Caki2 (cell line): ENCODE measurements at regions not wholly inside any gene's neighbourhood (a gene's known extent, or its start where the extent isn't known, plus 50 kb on each side); places are given as distances from the start of the nearest gene placed in this dataset.

Source experiments
- DNase-seq: peaks from one replicate; pipeline ENCODE4 v3.0.0-alpha.2; 2015; ENCODE audit warnings: low read depth
- in situ Hi-C: cut with HindIII; loops from 2 replicates; pipeline ENCODE4 v1.10.0; 2016; ENCODE audit warnings: low sequenced_read_pairs, low pct_unique_long_range_greater_than_20kb, mixed read lengths

DNA sequence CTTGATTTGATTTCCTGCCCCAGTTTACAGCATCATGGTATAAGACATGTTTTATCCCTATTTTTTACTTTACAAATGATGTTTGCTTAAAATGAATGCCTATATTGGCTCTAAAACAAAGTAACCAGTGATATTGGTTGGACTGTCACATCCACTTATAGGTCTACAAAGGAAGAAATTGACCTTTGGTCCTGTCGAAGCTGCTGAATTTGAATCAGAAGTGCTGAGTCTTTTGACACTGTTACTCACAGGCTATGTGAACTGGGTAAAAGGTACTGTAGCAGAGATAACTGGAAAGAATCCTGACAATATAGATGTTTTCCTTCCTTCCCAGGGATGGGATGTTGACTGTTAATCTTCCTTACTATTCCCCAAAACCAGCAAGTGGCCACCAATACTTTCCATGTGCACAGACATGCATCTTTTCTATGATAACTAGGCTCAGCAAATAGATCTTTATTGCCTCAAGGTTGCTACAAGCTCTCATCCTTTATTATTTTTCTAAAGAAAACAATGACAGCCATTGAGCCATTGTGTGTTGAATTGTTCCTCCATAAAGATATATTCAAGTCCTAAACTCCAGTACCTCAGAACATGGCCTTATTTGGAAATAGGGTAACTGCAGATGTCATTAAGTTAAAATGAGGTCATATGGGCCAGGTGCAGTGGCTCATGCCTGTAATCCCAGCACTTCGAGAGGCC, 175.9 kb upstream of the NR5A2 start:
- no peak for DNase-seq
- in situ Hi-C loops: no loop called here

DNA sequence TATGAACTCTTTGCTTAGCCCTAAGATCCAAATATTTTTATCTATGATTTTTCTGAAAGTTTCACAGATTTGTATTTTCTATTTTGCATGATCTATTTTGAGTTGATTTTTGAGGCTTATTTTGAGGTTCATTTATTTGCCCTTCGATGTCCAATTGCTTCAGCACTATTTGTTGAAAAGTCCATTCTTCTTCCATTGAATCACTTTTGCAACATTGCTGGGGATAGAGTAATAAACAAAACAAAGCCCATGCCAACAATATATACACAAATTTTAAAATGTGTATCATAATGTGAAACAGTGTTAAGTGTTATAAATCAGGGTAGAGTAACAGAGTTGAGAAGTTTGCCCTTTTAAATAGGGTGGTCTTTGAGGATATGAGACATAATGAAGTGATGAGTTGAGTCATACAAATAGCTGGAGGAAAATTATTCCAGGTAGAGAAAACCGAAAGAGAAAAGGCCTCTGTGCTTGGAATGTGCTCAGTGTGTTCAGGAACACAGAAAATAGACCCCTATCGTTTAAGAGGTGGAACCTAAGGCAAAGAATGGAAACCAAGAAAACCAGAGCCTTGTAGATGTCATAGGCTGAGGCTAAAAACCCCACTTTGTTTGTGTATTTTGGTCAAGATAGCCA, 172.7 kb upstream of the NR5A2 start:
- in situ Hi-C loops: no loop called here
- DNase-seq: no peak

DNA sequence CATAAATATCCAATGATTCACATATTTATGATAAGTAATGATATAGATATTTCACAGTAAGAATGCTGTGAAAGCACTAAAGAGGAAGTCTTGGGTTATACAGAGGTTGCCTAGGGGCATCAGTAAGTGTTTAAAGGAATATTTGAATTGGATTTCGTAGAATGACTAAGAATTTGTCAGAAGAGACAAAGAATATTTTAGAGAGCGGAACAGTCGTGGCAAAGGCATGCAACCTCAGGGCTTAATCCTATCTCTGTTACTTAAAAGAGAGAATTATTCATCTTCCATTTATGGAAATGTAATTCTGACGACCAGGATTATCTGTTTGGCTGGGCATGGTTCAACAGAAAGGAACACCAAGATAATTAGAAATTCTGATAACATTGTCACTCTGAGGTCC, 171.9 kb upstream of the NR5A2 start:
- in situ Hi-C loops: no loop called here
- peak; percentile 8 for DNase-seq

DNA sequence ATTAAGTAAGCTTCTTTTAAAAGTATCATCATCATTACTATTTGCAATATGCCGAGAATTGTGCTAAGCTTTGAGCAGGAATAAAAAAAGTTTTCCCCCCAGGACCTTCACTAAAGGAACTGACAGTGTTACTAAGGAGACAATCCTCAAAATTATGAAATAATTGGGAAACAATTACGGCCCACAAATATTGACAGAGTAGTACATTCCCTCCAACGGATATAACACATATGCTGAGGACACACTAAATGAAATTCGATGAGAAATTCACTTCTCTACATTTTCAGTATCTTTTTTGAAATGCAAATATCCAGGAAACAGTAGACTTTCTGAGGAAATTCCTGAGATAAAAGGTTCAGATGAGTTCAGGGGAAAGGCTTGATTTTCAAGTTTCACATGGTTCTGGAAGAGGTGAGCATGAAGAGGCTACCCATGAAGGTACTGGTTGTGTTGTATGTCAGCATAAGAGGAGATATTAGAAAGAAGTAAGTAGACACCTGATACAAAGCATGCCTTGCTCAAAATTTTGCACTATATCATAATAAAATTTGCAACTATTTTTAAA, 171.2 kb upstream of the NR5A2 start:
- in situ Hi-C loops: no loop called here
- no peak for DNase-seq

DNA sequence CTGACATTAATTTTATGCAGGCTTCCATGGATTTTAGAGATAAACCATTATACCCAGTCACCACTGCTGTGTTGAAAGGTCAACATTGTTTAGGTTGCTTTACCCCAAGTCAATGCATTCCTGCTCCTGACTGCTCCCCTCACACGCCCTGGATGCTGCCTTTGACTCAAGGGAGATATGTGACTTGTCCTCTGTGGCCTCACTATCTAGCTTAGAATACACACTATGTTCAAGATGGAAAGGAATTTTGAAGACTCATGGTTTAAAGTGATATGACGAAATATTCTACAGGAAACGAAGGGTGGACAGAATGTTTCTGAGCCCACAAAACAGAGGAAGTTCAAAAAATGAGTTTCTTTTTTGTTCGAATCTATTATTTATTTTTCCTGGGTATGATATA, 170.4 kb upstream of the NR5A2 start:
- in situ Hi-C loops: no loop called here
- DNase-seq: no peak

DNA sequence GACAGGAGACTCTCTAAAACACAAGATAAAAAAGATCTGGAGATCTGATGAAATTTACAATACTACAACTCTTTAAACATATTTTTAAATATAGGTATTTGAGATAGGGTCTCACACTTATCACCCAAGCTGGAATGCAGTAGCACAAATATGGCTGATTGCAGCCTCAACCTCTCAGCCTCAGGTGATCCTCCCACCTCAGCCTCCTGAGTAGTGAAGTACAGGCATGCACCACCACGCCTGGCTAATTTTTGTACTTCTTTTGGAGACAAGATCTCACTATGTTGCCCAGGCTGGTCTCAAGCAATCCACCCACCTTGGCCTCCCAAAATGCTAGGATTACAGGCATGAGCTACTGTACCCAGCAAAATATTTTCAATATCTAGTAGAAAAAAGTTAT, 170.0 kb upstream of the NR5A2 start:
- no peak for DNase-seq
- in situ Hi-C loops: no loop called here

DNA sequence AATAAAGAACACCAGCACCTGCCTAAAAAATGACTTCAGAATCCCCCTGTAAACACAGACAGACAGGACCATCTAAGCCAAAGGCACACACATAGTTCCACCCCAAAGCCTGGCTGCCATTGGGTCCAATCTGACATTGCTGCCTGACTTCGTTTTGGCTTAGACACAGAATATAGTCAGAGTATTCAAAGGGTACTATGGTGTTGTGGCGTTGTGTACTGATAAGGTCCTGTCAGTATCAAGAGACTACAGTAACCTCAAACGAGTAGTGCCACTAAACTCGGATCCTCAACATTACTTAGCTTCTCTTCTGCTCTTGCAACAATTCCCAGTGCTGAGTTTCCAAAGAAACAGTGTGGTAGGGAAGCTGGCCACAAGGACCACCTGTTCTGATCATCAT, 169.3 kb upstream of the NR5A2 start:
- in situ Hi-C loops: no loop called here
- no peak for DNase-seq

DNA sequence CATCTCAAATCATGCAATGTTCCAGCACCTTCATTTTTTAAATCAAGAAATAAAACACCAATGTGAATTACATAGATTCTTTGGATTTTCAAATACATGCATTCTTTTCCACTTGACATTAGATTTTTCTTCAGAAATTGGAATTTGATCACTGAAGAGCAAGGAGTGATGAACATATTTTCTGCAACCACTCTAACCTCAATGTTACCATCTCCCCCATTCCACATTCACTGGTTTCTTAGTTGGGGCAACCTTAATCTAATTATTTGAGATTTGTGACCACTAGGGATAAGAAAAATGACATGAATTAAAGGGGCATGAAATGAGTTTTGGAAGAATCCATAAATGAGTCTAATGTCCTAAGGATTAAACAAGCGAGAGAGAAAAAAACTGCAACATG, 168.7 kb upstream of the NR5A2 start:
- in situ Hi-C loops: no loop called here
- DNase-seq: no peak

DNA sequence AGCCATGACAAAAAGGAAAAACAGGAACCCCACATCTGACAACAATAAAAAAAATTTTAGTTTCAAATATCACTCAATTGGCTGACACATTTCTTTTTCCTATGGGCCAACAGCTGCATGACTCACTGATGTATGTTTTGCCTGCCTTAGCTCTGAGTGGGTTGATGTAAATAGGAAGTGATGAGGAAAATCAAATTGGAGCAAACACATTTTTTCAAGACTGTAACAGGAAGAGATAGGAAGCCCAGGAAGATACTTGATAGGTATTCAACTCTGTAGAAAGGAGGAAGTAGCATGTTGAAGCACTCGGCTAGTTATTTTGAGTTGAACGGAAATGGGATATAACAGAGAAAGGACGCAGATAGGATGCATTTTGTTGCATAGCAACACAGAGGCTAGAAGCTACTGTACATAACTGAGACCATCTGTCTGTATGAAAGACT, 168.0 kb upstream of the NR5A2 start:
- DNase-seq: no peak
- in situ Hi-C loops: no loop called here

DNA sequence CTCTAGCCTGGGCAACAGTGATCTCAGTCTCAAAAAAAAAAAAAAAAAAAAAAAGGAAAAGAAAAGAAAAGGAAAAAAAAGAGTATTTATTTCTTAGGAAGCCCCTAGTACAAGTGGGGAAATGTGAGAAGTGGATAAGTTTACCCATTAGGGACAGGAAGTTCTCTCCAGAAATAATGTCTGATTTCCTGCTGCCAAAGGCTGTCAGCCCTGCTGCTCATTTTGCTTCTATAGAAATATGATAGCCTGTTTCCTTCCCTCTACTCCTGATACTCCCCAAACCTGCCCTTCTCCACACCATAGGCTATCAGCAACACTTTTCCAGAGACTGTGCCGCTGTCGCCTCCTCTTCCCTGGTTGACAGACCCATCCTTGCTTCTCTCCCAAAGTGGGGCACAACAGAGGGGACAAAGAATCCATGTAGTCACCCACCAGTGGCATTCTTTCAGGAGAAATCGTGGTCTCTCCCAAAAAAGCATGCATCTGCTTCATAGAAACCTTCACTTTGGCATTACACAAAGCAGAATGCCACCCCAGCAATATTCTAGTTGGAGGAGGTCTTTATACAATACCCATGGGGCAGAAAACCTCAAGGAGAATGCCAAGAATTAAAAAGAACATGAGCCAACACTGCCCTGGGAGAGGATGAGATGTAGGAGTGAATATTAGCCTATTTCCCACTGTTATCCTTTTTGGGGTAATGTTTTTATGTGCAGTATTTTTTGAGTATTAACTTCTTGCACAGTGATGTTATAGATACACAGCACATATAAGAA, 166.3 kb upstream of the NR5A2 start:
- DNase-seq: no peak
- in situ Hi-C loops: no loop called here

DNA sequence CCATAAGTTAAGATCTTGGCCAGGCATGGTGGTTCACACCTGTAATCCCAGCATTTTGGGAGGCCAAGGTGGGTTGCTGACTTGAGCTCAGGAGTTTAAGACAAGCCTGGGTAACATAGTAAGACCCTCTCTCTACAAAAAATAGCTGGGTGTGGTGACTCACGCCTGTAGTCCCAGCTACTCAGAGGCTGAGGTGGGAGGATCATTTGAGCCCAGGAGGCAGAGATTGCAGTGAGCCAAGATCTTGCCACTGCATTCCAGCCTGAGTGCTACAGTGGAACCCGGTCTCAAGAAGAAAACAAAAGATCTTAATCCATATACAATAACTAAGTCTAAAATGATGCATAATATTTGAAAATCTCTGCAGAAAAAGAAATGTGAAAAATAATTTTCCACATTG, 165.5 kb upstream of the NR5A2 start:
- no peak for DNase-seq

DNA sequence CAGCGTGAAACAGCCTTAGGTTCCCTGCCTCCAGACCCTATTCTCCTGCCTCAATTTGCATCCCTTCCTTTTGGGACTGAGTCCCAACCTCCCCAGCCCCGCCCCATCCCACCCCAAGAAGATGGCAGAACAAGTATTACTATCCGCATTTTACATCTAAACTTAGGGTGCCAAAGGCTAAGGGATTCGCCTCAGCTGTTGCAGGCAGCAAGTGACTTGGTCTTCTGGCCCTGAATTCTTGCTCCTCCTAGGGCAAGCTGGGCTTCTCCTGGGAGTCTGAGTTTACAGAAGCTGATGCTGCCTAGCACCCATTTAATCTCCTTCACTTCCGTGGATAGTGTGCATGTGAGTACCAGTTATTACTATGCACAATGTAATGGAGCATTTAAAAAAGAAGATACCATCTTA, 161.3 kb upstream of the NR5A2 start:
- in situ Hi-C loops: no loop called here
- DNase-seq: no peak

More for the DNA sequence above, 165.5 kb upstream of the NR5A2 start:
- in situ Hi-C loops: no loop called here

DNA sequence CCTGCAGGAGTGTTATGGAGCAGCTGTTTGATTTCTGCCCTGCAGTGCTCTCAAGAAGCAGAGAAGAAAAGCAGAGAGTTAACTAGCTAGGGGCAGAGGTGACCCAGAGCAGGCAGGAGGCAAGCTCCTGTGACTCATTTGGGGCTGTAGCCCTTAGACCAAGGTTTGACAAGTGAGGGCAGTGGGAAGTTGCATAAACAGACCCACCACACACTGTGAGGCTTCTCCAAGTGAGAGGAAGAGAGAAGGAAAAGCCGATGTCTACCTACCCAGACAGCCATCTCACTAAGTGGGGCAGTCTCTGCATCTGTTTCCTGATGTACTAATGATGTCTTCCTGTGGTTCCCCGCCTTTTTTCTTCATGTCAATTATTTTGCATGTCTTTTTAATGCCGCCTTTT, 159.9 kb upstream of the NR5A2 start:
- DNase-seq: no peak
- in situ Hi-C loops: no loop called here

DNA sequence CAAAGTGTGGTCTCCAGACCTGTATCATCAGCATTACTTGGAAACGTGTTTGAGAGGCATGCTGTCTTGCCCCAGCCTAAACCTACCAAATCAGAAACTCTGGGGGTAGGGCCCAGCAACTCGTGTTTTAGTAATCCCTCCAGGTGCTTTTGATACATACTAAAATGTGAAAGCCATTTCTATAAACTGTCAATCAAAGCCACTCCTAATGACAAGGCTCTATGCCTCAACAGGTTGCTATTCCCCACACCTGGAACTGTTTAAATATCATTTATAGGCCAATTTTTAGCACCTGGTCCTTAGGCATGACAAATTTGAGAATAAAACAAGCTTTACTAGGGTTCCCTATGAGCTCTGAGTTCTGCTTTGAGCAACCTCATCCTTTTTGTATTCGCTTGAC, 158.7 kb upstream of the NR5A2 start:
- in situ Hi-C loops: no loop called here
- DNase-seq: no peak

DNA sequence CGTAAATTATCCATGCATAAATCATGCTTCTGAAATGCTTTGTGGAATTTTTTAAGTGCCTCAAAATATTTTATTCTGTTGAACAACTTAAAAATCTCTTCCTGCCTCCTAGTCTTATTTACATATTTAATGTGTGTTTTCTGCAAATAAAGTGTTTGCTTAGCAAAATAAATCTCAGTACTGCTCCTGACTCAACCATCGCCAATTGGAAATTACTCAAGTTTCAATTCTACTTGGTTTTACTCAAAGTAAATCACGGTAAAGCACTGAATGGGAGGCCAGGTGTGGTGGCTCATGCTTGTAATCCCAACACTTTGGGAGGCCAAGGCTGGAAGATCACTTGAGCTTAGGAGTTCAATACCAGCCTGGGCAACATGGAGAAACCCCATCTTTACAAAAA, 152.2 kb upstream of the NR5A2 start:
- in situ Hi-C loops: no loop called here
- DNase-seq: no peak

DNA sequence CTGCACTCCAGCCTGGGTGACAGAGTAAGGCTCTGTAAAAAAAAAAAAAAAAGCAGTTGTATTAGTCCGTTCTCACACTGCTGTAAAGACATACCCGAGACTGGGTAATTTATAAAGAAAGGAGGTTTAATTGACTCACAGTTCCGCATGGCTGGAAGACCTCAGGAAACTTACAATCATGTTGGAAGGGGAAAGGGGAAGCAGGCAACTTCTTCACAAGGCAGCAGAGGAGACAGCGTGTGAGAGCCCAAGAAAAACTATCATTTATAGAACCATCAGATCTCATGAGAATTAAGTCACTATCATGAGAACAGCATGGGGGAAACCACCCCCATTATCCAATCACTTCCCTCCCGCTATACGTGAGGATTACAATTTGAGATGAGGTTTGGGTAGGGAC, 151.7 kb upstream of the NR5A2 start:
- in situ Hi-C loops: no loop called here
- no peak for DNase-seq

DNA sequence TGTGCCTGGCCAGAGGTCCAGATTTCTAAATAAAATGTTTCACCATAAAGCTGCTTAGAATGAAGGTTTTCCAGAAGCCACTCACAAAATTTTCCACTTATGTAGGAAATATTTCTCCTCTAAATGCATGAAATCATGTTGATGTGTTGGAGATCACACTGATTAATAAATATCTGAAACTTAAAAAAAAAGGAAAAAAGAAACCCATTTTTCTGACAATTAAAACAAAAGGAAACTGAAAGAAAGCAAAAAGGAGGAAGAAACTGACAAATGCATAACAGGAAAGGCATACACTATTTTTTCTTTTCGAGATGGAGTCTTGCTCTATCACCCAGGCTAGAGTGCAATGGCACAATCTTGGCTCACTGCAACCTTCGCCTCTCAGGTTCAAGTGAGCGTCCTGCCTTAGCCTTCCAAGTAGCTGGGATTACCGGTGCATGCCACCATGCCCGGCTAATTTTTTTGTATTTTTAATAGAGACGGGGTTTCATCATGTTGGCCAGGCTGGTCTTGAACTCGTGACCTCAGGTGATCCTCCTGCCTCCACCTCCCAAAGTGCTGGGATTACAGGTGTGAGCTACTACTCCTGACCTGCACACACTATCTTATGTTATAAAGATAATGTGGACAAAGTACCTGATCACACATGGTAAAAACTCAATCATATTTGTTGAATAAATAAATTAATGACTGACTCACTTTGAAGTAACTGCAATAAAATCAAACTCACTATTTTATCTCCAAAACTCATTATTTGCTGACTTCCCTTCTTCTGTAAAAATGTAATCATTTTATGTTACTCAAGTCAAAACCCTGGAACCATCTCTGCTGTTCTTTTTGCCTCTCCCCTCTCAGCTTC, 149.8 kb upstream of the NR5A2 start:
- DNase-seq: no peak

DNA sequence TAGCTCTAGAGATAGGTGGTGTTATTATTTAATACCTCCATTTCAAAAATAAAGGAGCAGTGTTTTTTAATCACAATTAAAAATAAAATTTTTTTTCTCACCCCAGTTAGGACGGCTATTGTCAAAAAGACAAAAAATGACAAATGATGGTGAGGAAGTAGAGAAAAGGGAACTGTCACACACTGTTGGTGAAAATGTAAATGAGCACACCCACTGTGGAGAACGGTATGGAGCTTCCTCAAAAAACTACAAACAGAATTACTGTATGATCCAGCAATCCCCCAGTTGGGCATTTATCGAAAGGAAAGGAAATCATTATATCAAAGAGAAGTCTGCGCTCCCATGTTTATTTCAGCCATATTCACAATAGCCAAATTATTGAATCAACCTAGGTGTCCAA, 148.7 kb upstream of the NR5A2 start:
- in situ Hi-C loops: no loop called here
- DNase-seq: no peak

More for the DNA sequence above, 149.8 kb upstream of the NR5A2 start:
- in situ Hi-C loops: no loop called here
